ENCODE measurements at regions not wholly inside any gene's neighbourhood (a gene's known extent, or its start where the extent isn't known, plus 50 kb on each side); places are given as distances from the start of the nearest gene placed in this dataset.
"Not testable (repeated sequence)": the region's sequence is repeated elsewhere in the genome, so short reads cannot be mapped to it uniquely, and the experiment has no call there.

GRCh38 chr14:97148021-97148420 is 350.8 kb downstream of the VRK1 start:
- DNase-seq (ENCODE audit: low read depth): not testable (repeated sequence)

DNA sequence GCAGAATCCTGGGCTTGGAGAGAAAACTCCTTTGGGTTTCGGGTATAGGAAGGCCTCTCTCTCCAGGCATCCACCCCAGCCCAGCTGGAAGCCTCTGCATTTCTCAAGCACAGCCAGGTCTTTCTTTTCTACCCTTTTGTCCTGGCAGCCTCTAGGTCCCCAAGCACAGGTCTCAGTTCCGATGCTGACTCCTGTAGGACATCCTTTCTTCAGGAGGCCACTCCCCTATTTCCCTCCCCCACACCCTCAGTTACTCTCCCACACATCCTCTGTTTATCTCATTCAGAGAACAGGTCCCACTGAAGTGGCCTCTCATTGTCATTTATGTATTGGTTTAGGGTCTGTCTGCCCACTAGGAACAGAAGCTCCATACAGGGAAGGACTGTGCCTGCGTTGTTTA is 352.6 kb downstream of the VRK1 start:
- DNase-seq (ENCODE audit: low read depth): no peak

DNA sequence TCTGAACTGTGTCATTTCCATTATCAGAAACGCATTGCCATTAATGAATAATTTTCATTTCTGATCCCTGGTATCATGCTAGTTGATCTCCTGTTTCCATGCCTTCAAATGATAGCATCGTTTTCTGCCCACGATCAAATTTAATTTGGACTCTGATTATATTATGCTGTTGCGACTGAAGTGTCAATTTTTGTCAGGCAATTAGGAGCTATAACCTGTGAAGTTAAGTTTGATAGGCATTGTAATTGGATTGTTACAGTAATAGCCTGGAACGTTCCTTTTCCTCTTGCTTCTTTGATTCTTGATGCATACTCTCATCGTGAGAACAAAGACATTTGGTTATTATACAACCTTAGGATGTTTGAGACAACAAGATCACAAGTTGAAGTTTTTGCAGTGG is 356.3 kb downstream of the VRK1 start:
- no peak for DNase-seq (ENCODE audit: low read depth)

DNA sequence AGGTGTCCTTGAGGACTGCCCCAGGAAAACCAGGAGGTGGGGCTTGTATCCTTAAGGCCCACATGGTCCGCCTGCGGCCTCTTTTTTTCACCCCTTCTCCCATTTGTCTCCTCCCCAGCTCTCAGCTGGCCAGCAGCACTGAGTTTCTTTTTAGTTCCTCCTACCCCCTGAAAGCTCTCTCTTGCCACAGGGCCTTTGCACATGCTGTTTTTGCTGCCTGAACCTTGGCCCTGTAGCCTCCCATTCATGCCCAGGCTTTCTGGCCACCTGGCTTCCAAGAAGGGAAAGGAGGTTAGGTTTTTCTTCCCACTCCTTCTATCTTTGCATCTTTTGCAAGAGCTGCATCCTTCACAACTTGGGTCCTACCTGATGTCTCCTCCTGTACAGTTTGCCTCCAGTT is 358.1 kb downstream of the VRK1 start:
- no peak for DNase-seq (ENCODE audit: low read depth)

GRCh38 chr14:97155814-97156213 is 358.6 kb downstream of the VRK1 start:
- no peak for DNase-seq (ENCODE audit: low read depth)

GRCh38 chr14:97156705-97157104 is 359.5 kb downstream of the VRK1 start:
- DNase-seq (ENCODE audit: low read depth): no peak

GRCh38 chr14:97158102-97158501 is 360.9 kb downstream of the VRK1 start:
- no peak for DNase-seq (ENCODE audit: low read depth)

- DNase-seq (ENCODE audit: low read depth): no peak
Measured at GRCh38 chr14:97159124-97159523, 361.9 kb downstream of the VRK1 start.

DNA sequence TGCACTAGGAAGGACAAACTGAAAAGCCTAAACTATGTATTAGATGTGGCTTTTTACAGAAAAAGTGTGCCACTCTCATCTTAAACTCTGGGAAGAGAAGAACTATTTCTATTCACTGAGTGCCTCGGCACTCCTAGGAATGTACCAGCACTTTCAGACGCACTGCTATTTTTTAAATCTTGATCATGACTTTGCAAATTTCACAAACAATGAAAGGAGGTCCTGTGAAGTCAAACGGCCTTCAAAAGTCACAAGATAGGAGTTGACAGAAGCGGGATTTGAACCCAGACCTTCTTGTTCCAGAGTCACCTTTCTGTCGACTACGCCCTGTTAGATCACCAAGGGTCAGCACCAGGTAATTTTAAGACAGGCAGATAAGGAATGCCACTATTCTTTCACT is 365.4 kb downstream of the VRK1 start:
- DNase-seq (ENCODE audit: low read depth): no peak

GRCh38 chr14:97164021-97164420 is 366.8 kb downstream of the VRK1 start:
- DNase-seq (ENCODE audit: low read depth): no peak

- DNase-seq (ENCODE audit: low read depth): no peak
Measured at GRCh38 chr14:97166497-97166896, 369.3 kb downstream of the VRK1 start.

DNA sequence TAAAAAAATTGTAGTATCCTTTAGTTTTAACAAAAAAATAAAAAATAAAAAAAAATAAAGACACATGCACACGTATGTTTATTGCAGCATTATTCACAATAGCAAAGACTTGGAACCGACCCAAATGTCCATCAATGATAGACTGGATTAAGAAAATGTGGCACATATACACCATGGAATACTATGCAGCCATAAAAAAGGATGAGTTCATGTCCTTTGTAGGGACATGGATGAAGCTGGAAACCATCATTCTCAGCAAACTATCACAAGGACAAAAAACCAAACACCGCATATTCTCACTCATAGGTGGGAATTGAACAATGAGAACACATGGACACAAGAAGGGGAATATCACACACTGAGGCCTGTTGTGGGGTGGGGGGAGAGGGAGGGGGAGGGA is 370.4 kb downstream of the VRK1 start:
- DNase-seq (ENCODE audit: low read depth): not testable (repeated sequence)

- DNase-seq (ENCODE audit: low read depth): no peak
Measured at GRCh38 chr14:97172644-97173043, 375.5 kb downstream of the VRK1 start.

DNA sequence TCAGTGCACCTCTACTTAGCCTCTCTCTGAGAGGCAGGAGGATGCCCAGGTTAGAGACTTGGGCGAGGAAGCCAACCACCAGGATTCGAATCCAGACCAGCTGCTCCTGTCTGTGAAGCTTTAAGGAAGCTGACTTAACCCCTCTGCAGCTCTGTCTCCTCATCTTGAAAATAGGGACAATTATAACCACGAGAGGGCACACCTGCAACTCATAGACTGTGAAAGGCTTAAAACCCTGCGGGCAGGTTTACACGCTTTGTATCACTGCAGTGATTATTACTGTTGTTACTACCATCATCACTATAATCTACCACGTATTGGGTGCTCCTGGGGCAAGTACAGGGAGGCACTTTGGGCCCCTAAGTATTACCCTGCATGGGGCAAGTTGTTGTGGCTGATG is 379.8 kb downstream of the VRK1 start:
- no peak for DNase-seq (ENCODE audit: low read depth)

DNA sequence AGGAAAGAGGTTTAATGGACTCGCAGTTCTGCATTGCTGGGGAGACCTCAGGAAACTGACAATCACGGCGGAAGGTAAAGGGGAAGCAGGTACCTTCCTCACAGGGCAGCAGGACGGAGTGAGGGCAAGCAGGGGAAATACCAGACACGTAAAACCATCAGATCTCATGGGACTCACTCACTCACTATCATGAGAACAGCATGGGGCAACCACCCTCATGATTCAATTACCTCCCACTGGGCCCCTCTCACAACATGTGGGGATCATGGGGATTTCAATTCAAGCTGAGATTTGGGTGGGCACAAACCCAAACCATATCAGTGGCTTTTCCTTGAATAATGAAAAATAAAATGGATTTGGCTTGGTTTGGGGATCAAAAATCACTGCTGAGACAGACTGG is 380.5 kb downstream of the VRK1 start:
- DNase-seq (ENCODE audit: low read depth): no peak

DNA sequence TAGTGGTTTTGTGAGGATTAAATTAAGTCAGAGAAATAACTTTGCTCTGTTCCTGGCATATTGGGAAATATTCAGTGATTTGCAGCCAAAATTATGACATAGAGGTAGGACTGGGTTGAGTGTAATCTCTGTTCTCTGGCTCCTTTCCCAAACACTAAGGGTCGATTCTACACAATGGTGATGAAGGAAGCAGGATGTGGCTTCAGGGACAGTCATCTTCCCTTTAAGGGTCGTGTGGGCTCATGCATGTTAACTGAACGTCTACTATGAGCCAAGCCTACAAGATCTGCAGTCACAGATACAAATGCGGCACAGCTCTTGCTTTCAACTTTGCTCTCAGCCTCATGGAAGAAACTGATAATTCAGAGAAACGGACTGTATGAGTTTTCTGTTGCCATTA is 381.6 kb downstream of the VRK1 start:
- no peak for DNase-seq (ENCODE audit: low read depth)

DNA sequence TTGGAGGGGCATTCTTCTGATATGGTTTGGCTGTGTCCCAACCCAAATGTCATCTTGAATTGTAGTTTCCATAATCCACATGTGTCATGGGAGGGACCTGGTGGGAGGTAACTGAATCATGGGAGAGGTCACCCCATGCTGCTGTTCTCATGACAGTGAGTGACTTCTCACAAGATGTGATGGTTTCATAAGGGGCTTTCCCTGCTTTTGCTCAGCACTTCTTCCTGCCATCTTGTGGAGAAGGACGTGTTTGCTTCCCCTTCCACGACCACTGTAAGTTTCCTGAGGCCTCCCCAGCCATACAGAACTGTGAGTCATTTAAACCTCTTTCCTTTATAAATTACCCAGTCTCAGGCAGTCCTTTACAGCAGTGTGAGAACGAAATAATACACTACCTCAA is 382.4 kb downstream of the VRK1 start:
- no peak for DNase-seq (ENCODE audit: low read depth)

DNA sequence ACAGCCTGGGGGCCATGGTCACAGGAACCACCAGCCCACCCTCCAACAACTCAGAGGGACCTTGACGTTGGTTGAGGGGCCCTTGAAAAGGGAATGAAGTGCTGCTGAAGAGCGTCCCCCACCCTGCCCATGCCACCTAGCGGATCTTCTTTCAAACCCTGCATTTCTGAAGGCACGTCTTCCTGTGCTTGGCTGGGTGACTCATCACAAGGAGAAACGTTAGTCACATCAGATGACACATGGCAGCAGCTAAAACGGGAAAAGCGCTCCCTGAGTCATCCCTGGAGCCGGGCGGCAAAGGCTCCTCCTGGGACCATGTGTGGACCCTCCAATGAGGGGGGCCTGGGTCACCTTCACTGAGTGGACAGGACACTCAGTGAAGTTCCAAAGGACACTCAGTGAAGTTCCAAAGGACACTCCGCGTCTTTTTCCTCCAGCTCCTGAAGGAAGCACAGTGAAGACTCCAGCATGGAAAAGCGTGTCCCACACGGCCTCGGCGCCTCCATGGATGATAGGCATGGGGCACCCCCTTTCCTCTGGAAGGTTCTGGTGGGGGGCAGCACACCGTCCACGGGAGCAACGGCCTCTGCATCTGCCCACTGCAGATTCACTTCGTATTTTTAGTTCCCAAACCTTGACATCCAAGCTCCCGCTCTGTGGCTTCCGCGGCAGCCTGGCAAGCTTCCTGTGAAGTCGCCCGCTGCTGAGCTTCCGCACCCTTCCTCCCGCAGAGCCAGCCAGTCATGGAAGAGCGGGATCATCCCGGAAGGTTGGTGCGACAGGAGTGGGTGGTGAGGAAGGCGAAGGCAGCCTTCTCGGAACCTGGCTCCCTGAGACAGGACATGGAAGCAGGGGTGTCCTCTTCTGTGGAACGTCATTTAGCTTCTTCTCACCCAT is 383.4 kb downstream of the VRK1 start:
- no peak for DNase-seq (ENCODE audit: low read depth)

- DNase-seq (ENCODE audit: low read depth): no peak
Measured at GRCh38 chr14:97185186-97185585, 388.0 kb downstream of the VRK1 start.

DNA sequence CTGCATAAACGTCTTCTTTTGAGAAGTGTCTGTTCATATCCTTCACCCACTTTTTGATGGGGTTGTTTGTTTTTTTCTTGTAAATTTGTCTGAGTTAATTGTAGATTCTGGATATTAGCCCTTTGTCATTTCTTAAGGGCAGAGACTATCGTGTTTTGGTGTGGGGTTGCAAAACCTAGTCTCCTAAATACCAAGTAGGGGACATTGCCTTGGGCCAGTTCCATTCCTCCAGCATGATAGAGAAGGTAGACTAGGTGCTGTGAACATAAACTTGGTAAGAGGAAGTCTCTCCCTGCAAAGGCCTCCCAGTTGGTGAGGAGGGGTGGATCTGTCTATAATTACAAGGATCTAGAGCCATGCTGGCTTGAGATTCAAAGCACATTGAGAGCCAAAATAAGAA is 390.7 kb downstream of the VRK1 start:
- DNase-seq (ENCODE audit: low read depth): no peak

DNA sequence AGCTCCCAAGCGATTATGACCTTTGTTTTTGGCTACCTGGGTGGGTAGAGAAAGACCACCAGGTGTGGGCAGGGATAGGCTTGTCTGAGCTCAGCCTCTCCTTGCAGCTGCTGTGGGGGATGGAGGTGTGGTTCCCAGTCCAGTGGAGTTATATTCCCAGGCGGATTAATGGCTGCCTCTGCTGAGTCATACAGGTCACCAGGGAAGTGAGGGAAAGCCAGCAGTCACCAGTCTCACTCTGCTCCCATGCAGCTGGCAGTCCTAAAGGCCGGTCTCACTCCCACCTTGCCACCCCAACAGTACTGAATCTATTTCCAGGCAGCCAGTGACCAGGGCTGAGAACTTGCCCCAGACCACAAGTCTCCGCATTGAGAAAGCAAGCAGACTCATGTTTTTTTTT is 399.2 kb downstream of the VRK1 start:
- DNase-seq (ENCODE audit: low read depth): no peak

DNA sequence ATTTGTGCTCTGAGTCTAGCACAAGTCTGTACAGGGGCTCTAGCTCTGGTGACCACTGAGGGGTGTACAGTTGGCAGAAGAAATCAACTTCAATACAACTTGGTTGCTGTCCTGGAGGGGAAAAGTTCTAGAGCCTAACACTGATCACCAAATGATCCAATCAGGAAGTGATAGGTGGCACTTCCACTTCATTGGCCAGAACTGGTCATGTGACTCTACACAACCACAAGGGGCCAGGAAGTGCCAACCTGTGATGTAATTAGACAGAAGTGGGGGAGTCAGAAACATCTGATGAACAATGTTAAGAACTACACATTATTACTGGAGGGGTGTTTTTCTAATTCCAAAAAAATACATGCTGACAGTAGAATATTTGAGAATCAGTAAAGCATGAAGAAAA is 401.6 kb downstream of the VRK1 start:
- DNase-seq (ENCODE audit: low read depth): no peak

DNA sequence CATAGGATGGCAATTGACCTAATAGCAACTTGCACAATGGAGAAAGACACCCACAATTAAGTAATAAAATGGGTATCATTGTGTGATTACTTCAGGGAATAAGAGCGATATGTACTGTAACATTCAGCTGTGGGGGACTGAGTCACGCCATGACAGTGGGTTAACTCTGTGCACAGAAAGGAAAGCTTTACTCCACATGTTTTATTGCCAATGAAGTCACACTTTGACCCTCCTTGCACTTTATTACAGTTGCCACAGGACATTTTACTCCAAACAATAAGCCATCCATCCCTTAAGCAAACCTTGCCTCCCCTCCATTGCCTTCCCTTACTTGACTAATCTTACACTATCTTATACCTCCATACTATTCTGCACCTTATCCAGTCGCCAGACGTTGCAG is 403.1 kb downstream of the VRK1 start:
- no peak for DNase-seq (ENCODE audit: low read depth)

DNA sequence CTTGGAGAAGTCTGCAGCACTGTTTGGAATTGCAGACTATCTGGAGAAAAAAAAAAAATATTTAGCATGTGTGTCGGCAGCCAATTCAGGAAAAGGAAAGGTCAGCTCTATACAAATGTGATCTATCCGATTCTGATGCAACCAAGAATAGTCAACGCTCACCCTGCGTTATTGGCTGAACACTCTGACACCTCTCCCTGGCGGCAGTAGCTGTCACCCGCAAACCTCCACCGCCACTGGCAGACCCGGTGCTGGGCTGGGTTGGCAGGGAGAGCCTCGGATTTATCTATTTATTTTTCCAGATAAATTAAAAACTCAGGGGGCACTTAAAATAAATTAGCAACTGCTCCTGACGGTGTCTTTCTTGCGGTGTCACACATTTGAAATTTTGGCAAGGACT is 409.7 kb downstream of the VRK1 start:
- no peak for DNase-seq (ENCODE audit: low read depth)

All from CMK (cell line).